ENCODE measurements at regions not wholly inside any gene's neighbourhood (a gene's known extent, or its start where the extent isn't known, plus 50 kb on each side); places are given as distances from the start of the nearest gene placed in this dataset.

- ATAC-seq, result no peak
- H2AFZ ChIP-seq (ENCODE audit: low read depth, low read length), result no peak overlapping the region
- no peaks in the 10 kb centered on the region for H3K9me3 ChIP-seq (replicated peaks; ENCODE audit: control insufficient read depth, insufficient read depth, low read depth, low read length)
- H3K4me3 ChIP-seq, result no peak overlapping the region
- CTCF ChIA-PET (ENCODE audit: low intra/inter-chr PET ratio), result no interaction called here
- no peak overlapping the region for H3K27ac ChIP-seq (ENCODE audit: extremely low read depth, low read depth, low read length)
- H3K79me2 ChIP-seq (ENCODE audit: control insufficient read depth, insufficient read depth, low read length), result no peaks in the 10 kb centered on the region
- in situ Hi-C loops (cut with MboI) (no loop called here), intact Hi-C loops (cut with micrococcal nuclease) (no loop called here)
- H3K4me2 ChIP-seq (ENCODE audit: insufficient read depth, low read length), result no peak overlapping the region
- DNase-seq (ENCODE audit: extremely low read depth in 1 of 4, low spot score in 3 of 4), result no peak
- H3K36me3 ChIP-seq (ENCODE audit: control insufficient read depth, insufficient read depth, low read length), result no peaks in the 10 kb centered on the region
- no peak for FAIRE-seq
- no peaks in the 10 kb centered on the region for H4K20me1 ChIP-seq (replicated peaks; ENCODE audit: control insufficient read depth, insufficient read depth, low read length)
- TF ChIP-seq SMARCA5 (IDR thresholded peaks at IDR 0.05) (no peak), SRSF1 (IDR thresholded peaks at IDR 0.05; ENCODE audit: low read depth, low read length) (no peak), GATAD2B (IDR thresholded peaks at IDR 0.05; ENCODE audit: borderline replicate concordance) (no peak), TOE1 (IDR thresholded peaks at IDR 0.05; ENCODE audit: borderline replicate concordance) (no peak), TOE1 (CRISPR knock-in tag; IDR thresholded peaks at IDR 0.05; ENCODE audit: borderline replicate concordance, low read depth) (no peak), ZNF408 (CRISPR knock-in tag; IDR thresholded peaks at IDR 0.05; ENCODE audit: low read depth) (no peak), ZNF740 (CRISPR knock-in tag; IDR thresholded peaks at IDR 0.05) (no peak), ZNF740 (tag; IDR thresholded peaks at IDR 0.05) (no peak), PHF20 (IDR thresholded peaks at IDR 0.05; ENCODE audit: partially characterized antibody) (no peak), EWSR1 (IDR thresholded peaks at IDR 0.05; ENCODE audit: borderline replicate concordance, low read depth, partially characterized antibody) (no peak), CLOCK (CRISPR knock-in tag; IDR thresholded peaks at IDR 0.05; ENCODE audit: borderline replicate concordance) (no peak), FOXK2 (conservative IDR thresholded peaks at IDR 0.05 in 1 of 2, IDR thresholded peaks at IDR 0.05 in 1 of 2; ENCODE audit: low read depth in 2 of 2) (no peak), TRIM25 (IDR thresholded peaks at IDR 0.05; ENCODE audit: borderline replicate concordance) (no peak), POLR2G (IDR thresholded peaks at IDR 0.05; ENCODE audit: low read depth, low read length) (no peak), ZBED1 (IDR thresholded peaks at IDR 0.05) (no peak), BCL6 (CRISPR knock-in tag; IDR thresholded peaks at IDR 0.05) (no peak), TEAD2 (tag; IDR thresholded peaks at IDR 0.05) (no peak), RBM15 (IDR thresholded peaks at IDR 0.05; ENCODE audit: insufficient read depth, low read length) (no peak)
- no TSS peak for BruUV-seq (replicated peaks)
- no peaks in the 10 kb centered on the region for H3K4me1 ChIP-seq (replicated peaks in 1 of 2; ENCODE audit: control insufficient read depth in 2 of 2, insufficient read depth in 2 of 2, low read length in 2 of 2)
- no peaks in the 10 kb centered on the region for H3K27me3 ChIP-seq (ENCODE audit: control insufficient read depth in 2 of 2, insufficient read depth in 2 of 2, low read length in 2 of 2)
- POLR2A ChIA-PET, result no interaction called here
- WGBS (ENCODE audit: insufficient coverage, low coverage, missing lambda C conversion rate), result no CpG with 5 or more reads among the region's 31 CpGs
- no peak overlapping the region for H3K9ac ChIP-seq (ENCODE audit: insufficient read depth in 1 of 2, low read depth in 2 of 2, low read length in 2 of 2)
- no peaks in the 10 kb centered on the region for H3K9me1 ChIP-seq (ENCODE audit: control insufficient read depth, insufficient read depth, low read length)
These were observed 1641.5 kb upstream of the C9orf72 start for GRCh38 chr9:29214690-29215253.

Data from K562 (cell line).